ENCODE measurements at regions not wholly inside any gene's neighbourhood (a gene's known extent, or its start where the extent isn't known, plus 50 kb on each side); places are given as distances from the start of the nearest gene placed in this dataset.

- Histone ChIP-seq H4K20me1 (ENCODE audit: insufficient read depth, low read length) (no peaks in the 10 kb centered on the region), H3K4me3 (ENCODE audit: insufficient read depth, low read depth, low read length) (no peak overlapping the region), H3K9ac (ENCODE audit: low read length) (no peak overlapping the region), H3K79me2 (ENCODE audit: insufficient read depth, low read length) (no peaks in the 10 kb centered on the region), H3K27ac (ENCODE audit: low read depth, low read length) (no peak overlapping the region), H3K4me2 (ENCODE audit: low read length) (no peak overlapping the region), H3K9me3 (ENCODE audit: insufficient read depth, low read depth, low read length) (no peaks in the 10 kb centered on the region), H3K36me3 (ENCODE audit: insufficient read depth, low read length) (no peaks in the 10 kb centered on the region), H3K27me3 (ENCODE audit: insufficient read depth, low read length) (peaks cover 13% of the 10 kb centered on the region), H2AFZ (ENCODE audit: low read depth, low read length) (no peak overlapping the region), H3K4me1 (ENCODE audit: insufficient read depth, low read length) (no peaks in the 10 kb centered on the region)
- DNase-seq (ENCODE audit: low read depth): no peak
- TF ChIP-seq EZH2 (IDR thresholded peaks at IDR 0.05; ENCODE audit: insufficient read depth, low read length): no peak
- TF ChIP-seq, protein P1, sequence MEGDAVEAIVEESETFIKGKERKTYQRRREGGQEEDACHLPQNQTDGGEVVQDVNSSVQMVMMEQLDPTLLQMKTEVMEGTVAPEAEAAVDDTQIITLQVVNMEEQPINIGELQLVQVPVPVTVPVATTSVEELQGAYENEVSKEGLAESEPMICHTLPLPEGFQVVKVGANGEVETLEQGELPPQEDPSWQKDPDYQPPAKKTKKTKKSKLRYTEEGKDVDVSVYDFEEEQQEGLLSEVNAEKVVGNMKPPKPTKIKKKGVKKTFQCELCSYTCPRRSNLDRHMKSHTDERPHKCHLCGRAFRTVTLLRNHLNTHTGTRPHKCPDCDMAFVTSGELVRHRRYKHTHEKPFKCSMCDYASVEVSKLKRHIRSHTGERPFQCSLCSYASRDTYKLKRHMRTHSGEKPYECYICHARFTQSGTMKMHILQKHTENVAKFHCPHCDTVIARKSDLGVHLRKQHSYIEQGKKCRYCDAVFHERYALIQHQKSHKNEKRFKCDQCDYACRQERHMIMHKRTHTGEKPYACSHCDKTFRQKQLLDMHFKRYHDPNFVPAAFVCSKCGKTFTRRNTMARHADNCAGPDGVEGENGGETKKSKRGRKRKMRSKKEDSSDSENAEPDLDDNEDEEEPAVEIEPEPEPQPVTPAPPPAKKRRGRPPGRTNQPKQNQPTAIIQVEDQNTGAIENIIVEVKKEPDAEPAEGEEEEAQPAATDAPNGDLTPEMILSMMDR (IDR thresholded peaks at IDR 0.05; ENCODE audit: insufficient read depth, low read depth, low read length): no peak
- H3K36me3 Mint-ChIP-seq (ENCODE audit: low read depth, unreplicated experiment): peaks cover 3% of the 10 kb centered on the region
- H3K27me3 Mint-ChIP-seq (ENCODE audit: low read depth, unreplicated experiment): peaks cover 21% of the 10 kb centered on the region
- H3K27ac Mint-ChIP-seq (ENCODE audit: unreplicated experiment): no peak overlapping the region
- H3K4me1 Mint-ChIP-seq (ENCODE audit: low read depth, unreplicated experiment): no peaks in the 10 kb centered on the region
- FAIRE-seq: no peak
- no peak overlapping the region for H3K4me3 Mint-ChIP-seq (ENCODE audit: unreplicated experiment)
- peaks cover 7% of the 10 kb centered on the region for H3K9me3 Mint-ChIP-seq (ENCODE audit: unreplicated experiment)
Observed at GRCh38 chr22:26922806-26923205, 265.4 kb downstream of the MIAT start.

DNA sequence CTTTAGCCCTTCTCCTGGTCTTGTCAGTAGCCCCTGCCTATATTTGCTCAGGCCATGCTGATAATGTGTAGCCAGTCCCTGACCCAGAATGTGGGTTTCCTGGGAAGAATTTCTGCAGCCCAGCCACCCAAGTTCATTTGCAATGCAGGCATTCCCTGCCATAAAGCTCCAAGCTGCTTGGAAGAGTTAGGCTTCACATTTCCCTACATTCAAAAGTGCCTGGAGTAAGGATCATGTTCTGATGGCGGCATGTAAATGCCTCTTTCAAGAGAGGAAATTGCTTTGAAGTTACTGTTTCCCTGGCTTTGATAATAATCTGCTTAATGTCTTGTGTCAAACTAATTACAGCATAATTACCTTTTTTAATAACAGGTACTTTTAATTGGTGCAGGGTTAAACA is 266.1 kb downstream of the MIAT start:
- Mint-ChIP-seq H3K27ac (ENCODE audit: unreplicated experiment) (no peak overlapping the region), H3K36me3 (ENCODE audit: low read depth, unreplicated experiment) (peaks cover 3% of the 10 kb centered on the region), H3K4me1 (ENCODE audit: low read depth, unreplicated experiment) (no peaks in the 10 kb centered on the region), H3K27me3 (ENCODE audit: low read depth, unreplicated experiment) (peaks cover 21% of the 10 kb centered on the region), H3K9me3 (ENCODE audit: unreplicated experiment) (peaks cover 2% of the 10 kb centered on the region), H3K4me3 (ENCODE audit: unreplicated experiment) (no peak overlapping the region)
- no peak overlapping the region for H3K27ac ChIP-seq (ENCODE audit: low read depth, low read length)
- no peak for TF ChIP-seq EZH2 (IDR thresholded peaks at IDR 0.05; ENCODE audit: insufficient read depth, low read length)
- TF ChIP-seq, protein P1 (IDR thresholded peaks at IDR 0.05; ENCODE audit: insufficient read depth, low read depth, low read length): no peak
- H3K4me3 ChIP-seq (ENCODE audit: insufficient read depth, low read depth, low read length): no peak overlapping the region
- H3K79me2 ChIP-seq (ENCODE audit: insufficient read depth, low read length): no peaks in the 10 kb centered on the region
- no peak overlapping the region for H3K4me2 ChIP-seq (ENCODE audit: low read length)
- no peaks in the 10 kb centered on the region for H3K9me3 ChIP-seq (ENCODE audit: insufficient read depth, low read depth, low read length)
- H3K36me3 ChIP-seq (ENCODE audit: insufficient read depth, low read length): no peaks in the 10 kb centered on the region
- no peaks in the 10 kb centered on the region for H4K20me1 ChIP-seq (ENCODE audit: insufficient read depth, low read length)
- H3K4me1 ChIP-seq (ENCODE audit: insufficient read depth, low read length): no peaks in the 10 kb centered on the region
- no peak overlapping the region for H3K9ac ChIP-seq (ENCODE audit: low read length)
- FAIRE-seq (no peak), DNase-seq (ENCODE audit: low read depth) (no peak)
- H2AFZ ChIP-seq (ENCODE audit: low read depth, low read length): no peak overlapping the region
- peaks cover 13% of the 10 kb centered on the region for H3K27me3 ChIP-seq (ENCODE audit: insufficient read depth, low read length)

GRCh38 chr22:26927821-26928220 is 270.4 kb downstream of the MIAT start:
- FAIRE-seq: no peak

More at GRCh38 chr22:26927821-26928220, 270.4 kb downstream of the MIAT start:
- TF ChIP-seq, protein P1 (IDR thresholded peaks at IDR 0.05; ENCODE audit: insufficient read depth, low read depth, low read length): no peak
- no peak for TF ChIP-seq EZH2 (IDR thresholded peaks at IDR 0.05; ENCODE audit: insufficient read depth, low read length)
- Mint-ChIP-seq H3K9me3 (ENCODE audit: unreplicated experiment) (no peaks in the 10 kb centered on the region), H3K4me3 (ENCODE audit: unreplicated experiment) (no peak overlapping the region), H3K36me3 (ENCODE audit: low read depth, unreplicated experiment) (no peaks in the 10 kb centered on the region), H3K4me1 (ENCODE audit: low read depth, unreplicated experiment) (peaks cover 4% of the 10 kb centered on the region), H3K27ac (ENCODE audit: unreplicated experiment) (no peak overlapping the region), H3K27me3 (ENCODE audit: low read depth, unreplicated experiment) (peaks cover 13% of the 10 kb centered on the region)
- no peaks in the 10 kb centered on the region for H4K20me1 ChIP-seq (ENCODE audit: insufficient read depth, low read length)
- H3K9me3 ChIP-seq (ENCODE audit: insufficient read depth, low read depth, low read length): no peaks in the 10 kb centered on the region
- no peak overlapping the region for H3K4me2 ChIP-seq (ENCODE audit: low read length)
- no peak overlapping the region for H3K4me3 ChIP-seq (ENCODE audit: insufficient read depth, low read depth, low read length)
- no peak overlapping the region for H2AFZ ChIP-seq (ENCODE audit: low read depth, low read length)
- no peak overlapping the region for H3K27ac ChIP-seq (ENCODE audit: low read depth, low read length)
- no peak overlapping the region for H3K9ac ChIP-seq (ENCODE audit: low read length)
- H3K36me3 ChIP-seq (ENCODE audit: insufficient read depth, low read length): no peaks in the 10 kb centered on the region
- no peaks in the 10 kb centered on the region for H3K79me2 ChIP-seq (ENCODE audit: insufficient read depth, low read length)
- no peaks in the 10 kb centered on the region for H3K4me1 ChIP-seq (ENCODE audit: insufficient read depth, low read length)
- no peak for DNase-seq (ENCODE audit: low read depth)
- peaks cover 10% of the 10 kb centered on the region for H3K27me3 ChIP-seq (ENCODE audit: insufficient read depth, low read length)

Data from astrocyte (in vitro differentiated cells and primary cell).